Body of pancreas (tissue), 4 donors: ENCODE measurements at regions not wholly inside any gene's neighbourhood (a gene's known extent, or its start where the extent isn't known, plus 50 kb on each side); places are given as distances from the start of the nearest gene placed in this dataset.

Experiments
- POLR2A ChIP-seq, 3 donors: fragments of 450-650 bp; IDR thresholded peaks; one replicate each; pipeline ENCODE4 v1.6.1; 2016; ENCODE audit warnings: antibody characterized with exemption in 3 of 3, mild to moderate bottlenecking in 2 of 3
- TF ChIP-seq, protein P1 (sequence below), 7 experiments: fragments of 450-650 bp in 4 of 7; fragments of 200-600 bp in 3 of 7; sonication (generic) in 3 of 7; IDR thresholded peaks; one replicate each; pipeline ENCODE4 v1.5.1; 2016 to 2019; ENCODE audit warnings: antibody characterized with exemption in 7 of 7

DNA sequence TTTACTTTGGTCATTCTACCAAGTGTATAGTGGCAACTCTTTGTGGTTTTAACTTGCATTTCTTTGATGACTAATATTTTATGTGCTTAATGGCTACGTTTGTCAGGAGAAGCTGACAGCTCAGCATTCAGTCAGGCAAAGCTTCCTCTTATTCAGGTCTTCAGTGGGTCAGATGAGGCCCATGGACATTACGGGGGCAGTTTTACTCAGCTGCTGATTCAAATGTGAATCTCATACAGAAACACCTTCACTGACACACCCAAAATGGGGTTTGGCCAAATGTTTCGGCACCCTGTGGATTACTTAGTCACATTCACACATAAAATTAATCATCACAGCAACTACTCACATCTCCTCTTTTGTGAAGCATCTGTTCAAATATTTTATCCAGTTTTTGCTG, 104.9 kb upstream of the PLD5 start:
- no peak for TF ChIP-seq POLR2A (IDR thresholded peaks at IDR 0.05)
- TF ChIP-seq, protein P1, sequence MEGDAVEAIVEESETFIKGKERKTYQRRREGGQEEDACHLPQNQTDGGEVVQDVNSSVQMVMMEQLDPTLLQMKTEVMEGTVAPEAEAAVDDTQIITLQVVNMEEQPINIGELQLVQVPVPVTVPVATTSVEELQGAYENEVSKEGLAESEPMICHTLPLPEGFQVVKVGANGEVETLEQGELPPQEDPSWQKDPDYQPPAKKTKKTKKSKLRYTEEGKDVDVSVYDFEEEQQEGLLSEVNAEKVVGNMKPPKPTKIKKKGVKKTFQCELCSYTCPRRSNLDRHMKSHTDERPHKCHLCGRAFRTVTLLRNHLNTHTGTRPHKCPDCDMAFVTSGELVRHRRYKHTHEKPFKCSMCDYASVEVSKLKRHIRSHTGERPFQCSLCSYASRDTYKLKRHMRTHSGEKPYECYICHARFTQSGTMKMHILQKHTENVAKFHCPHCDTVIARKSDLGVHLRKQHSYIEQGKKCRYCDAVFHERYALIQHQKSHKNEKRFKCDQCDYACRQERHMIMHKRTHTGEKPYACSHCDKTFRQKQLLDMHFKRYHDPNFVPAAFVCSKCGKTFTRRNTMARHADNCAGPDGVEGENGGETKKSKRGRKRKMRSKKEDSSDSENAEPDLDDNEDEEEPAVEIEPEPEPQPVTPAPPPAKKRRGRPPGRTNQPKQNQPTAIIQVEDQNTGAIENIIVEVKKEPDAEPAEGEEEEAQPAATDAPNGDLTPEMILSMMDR (IDR thresholded peaks at IDR 0.05) = no peak
